Lower lobe of right lung (tissue), 2 donors: ENCODE measurements at regions not wholly inside any gene's neighbourhood (a gene's known extent, or its start where the extent isn't known, plus 50 kb on each side); places are given as distances from the start of the nearest gene placed in this dataset.

ENCODE experiments used
- ATAC-seq, 2 donors: fragments of 200-7000 bp; cut with Tn5 transposase; one replicate each; pipeline ENCODE4 v1.9.1; 2020 to 2022; ENCODE audit warnings: mild to moderate bottlenecking in 2 of 2, moderate library complexity in 2 of 2
- DNase-seq: peaks from one replicate; pipeline ENCODE4 v3.0.0-alpha.2; 2020
- H3K27ac ChIP-seq: fragments of 200-600 bp; one replicate; pipeline ENCODE4 v1.8.0; 2022
- H3K27me3 ChIP-seq: fragments of 200-600 bp; one replicate; pipeline ENCODE4 v1.8.0; 2022; ENCODE audit warnings: low read depth
- H3K36me3 ChIP-seq: fragments of 200-600 bp; one replicate; pipeline ENCODE4 v1.8.0; 2022; ENCODE audit warnings: mild to moderate bottlenecking
- H3K4me1 ChIP-seq: fragments of 200-600 bp; one replicate; pipeline ENCODE4 v1.8.0; 2022
- H3K4me3 ChIP-seq: fragments of 200-600 bp; one replicate; pipeline ENCODE4 v1.8.0; 2022; ENCODE audit warnings: mild to moderate bottlenecking
- H3K9me3 ChIP-seq: fragments of 200-600 bp; one replicate; pipeline ENCODE4 v1.8.0; 2022
- CTCF ChIP-seq: fragments of 200-600 bp; IDR thresholded peaks from one replicate; pipeline ENCODE4 v1.8.0; 2022; ENCODE audit warnings: antibody characterized with exemption, mild to moderate bottlenecking
- intact Hi-C: fragments of 100-400 bp; cut with DNase I; formaldehyde crosslinking; loops from one replicate; pipeline ENCODE4 v1.11.0; 2022
- donor health status: DM: no; HTN: yes; CAD: no; lungs with severe emphysema.

GRCh38 chr2:39602616-39603015, 63.1 kb upstream of the TMEM178A start:
- Histone ChIP-seq H3K4me3 (no peak overlapping the region), H3K4me1 (no peaks in the 10 kb centered on the region), H3K9me3 (no peaks in the 10 kb centered on the region), H3K36me3 (no peaks in the 10 kb centered on the region), H3K27ac (no peak overlapping the region), H3K27me3 (no peaks in the 10 kb centered on the region)
- intact Hi-C loops = no loop called here
- DNase-seq (no peak), ATAC-seq (no peak)
- no peak for TF ChIP-seq CTCF

- Histone ChIP-seq H3K4me1 (no peaks in the 10 kb centered on the region), H3K4me3 (no peak overlapping the region), H3K27ac (no peak overlapping the region), H3K36me3 (no peaks in the 10 kb centered on the region), H3K27me3 (no peaks in the 10 kb centered on the region), H3K9me3 (no peaks in the 10 kb centered on the region)
- intact Hi-C loops = no loop called here
- TF ChIP-seq CTCF = no peak
- no peak for ATAC-seq
- no peak for DNase-seq
Measured at GRCh38 chr2:39603436-39603835, 62.3 kb upstream of the TMEM178A start.

- ATAC-seq (no peak), DNase-seq (no peak)
- no peaks in the 10 kb centered on the region for H3K36me3 ChIP-seq
- intact Hi-C loops = no loop called here
- peaks cover 11% of the 10 kb centered on the region for H3K4me1 ChIP-seq
- H3K27ac ChIP-seq = no peak overlapping the region
- no peak overlapping the region for H3K4me3 ChIP-seq
- no peaks in the 10 kb centered on the region for H3K27me3 ChIP-seq
- H3K9me3 ChIP-seq = no peaks in the 10 kb centered on the region
- TF ChIP-seq CTCF = no peak
Measured at GRCh38 chr2:39604866-39605265, 60.9 kb upstream of the TMEM178A start.

GRCh38 chr2:39606585-39606984, 59.1 kb upstream of the TMEM178A start:
- no peaks in the 10 kb centered on the region for H3K36me3 ChIP-seq
- intact Hi-C loops = no loop called here
- no peak overlapping the region for H3K27ac ChIP-seq
- TF ChIP-seq CTCF = no peak
- no peaks in the 10 kb centered on the region for H3K9me3 ChIP-seq
- no peak overlapping the region for H3K4me3 ChIP-seq
- DNase-seq (no peak), ATAC-seq (no peak)
- no peaks in the 10 kb centered on the region for H3K27me3 ChIP-seq
- H3K4me1 ChIP-seq = peaks cover 11% of the 10 kb centered on the region

- Histone ChIP-seq H3K27me3 (no peaks in the 10 kb centered on the region), H3K27ac (no peak overlapping the region), H3K4me1 (peaks cover 11% of the 10 kb centered on the region), H3K9me3 (no peaks in the 10 kb centered on the region), H3K4me3 (no peak overlapping the region), H3K36me3 (no peaks in the 10 kb centered on the region)
- DNase-seq (no peak), ATAC-seq (no peak)
- TF ChIP-seq CTCF = no peak
- intact Hi-C loops = no loop called here
Measured at GRCh38 chr2:39607538-39608262, 58.0 kb upstream of the TMEM178A start.
